ENCODE measurements at regions not wholly inside any gene's neighbourhood (a gene's known extent, or its start where the extent isn't known, plus 50 kb on each side); places are given as distances from the start of the nearest gene placed in this dataset.

DNA sequence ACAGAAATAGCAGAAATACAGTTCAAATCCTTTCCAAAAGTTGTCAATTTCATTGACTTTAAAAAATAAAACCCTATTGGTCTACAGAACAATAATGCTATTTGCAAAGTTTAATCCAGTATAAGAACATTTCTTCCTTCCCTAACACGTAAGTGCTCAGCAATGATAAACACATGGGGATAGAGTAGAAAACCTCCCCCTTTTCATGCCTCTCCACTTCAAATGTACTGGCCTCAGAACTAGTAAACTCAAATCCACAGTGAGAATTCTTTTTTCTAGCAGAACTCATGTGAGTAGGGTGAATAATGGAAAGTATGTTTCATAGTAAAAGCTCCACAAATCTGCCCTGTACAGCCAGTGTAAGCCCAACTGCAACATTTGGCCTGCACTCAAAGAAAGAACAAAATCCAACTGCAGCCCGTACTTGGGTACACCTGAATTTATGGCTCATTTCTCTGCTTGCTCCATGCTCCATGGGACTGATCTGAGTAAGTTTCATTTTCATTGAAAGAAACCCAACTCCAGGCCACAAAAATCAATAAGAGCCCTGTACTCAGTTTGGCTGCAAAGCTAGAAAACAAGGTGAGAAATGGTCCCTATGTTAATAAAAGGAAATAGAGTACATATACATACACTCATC, 115.0 kb upstream of the RMDN2 start:
- no peak for DNase-seq

- no peak for DNase-seq
Observed at GRCh38 chr2:37812414-37812813, 112.7 kb upstream of the RMDN2 start.

DNA sequence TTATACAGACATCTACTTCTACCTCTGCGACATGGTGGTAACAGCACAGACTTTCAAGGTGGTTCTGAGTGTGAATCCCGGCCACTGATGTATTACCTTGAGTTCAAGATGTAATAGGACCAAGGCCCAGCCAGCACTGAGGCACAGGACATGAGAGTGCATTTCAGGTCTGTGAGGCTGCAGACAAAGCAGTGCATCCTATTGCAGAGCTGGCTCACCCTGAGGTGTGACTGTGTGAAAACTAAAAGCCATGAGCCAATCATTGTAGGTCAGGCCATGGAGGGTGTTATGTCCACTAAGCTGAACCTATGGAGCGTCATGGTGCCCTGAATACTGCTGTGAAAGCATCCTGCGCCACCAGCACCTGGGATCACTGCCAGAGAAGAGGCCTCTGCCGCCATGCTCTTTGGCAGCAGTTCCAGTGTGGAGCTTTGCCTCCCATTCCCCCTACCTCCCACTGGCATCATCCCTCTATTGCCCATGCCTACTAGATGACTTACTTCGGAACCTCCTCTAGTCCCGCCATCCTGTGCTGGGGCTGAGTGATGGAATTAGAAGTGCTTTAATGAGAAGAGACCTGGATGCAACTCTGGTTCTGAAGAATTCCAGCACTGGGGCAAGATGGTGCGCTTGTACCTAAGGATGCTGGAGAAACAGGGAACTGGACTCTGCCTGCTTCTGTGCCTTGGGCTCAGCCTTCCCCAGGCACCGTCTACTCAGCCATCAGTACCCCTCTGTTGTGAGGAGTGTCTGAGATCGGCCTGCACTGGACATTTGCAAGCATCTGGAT, 112.0 kb upstream of the RMDN2 start:
- DNase-seq, result no peak

- no peak for DNase-seq
Observed at GRCh38 chr2:37816036-37816435, 109.1 kb upstream of the RMDN2 start.

GRCh38 chr2:37816686-37817085, 108.4 kb upstream of the RMDN2 start:
- no peak for DNase-seq

DNA sequence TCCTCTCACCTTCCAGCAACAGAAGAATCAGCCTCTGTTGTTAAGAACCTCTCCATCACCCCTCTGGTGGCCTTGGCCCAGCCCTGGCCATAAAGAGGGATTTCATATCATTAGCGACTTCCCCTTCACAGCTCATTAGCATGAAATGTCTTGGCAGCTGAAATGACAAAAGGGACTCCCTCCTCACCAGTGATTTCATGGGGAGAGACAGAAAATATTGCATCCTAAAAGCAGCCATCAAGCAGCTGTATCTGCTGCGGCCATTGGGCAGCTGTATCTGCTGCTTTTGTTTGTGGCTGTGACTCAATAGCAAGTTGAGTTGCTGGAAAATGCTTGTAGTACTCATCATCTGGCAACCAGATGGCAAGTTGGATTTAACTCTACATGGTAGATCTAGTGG, 105.9 kb upstream of the RMDN2 start:
- DNase-seq, result no peak

GRCh38 chr2:37820471-37820986, 104.6 kb upstream of the RMDN2 start:
- DNase-seq, result no peak

DNA sequence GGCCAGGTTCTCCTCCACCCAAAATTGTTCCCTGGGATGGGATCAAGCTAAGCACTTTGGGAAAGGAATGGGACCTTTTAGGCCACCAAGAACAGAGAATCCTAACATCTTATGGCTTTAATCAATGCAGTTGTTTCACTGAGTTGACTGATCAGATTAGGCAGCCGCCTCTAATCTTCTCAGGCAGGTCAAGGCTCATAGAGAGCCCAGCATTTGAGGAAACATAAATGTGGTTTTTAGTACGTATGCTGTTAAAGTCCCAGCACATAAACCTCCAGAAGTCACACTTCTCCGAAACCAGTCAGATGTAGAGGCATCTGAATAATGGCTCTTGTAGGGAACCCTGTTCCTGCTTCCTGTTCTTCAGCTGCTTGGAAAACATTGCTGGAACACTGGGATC, 99.5 kb upstream of the RMDN2 start:
- no peak for DNase-seq

GRCh38 chr2:37826611-37827010, 98.5 kb upstream of the RMDN2 start:
- no peak for DNase-seq

DNA sequence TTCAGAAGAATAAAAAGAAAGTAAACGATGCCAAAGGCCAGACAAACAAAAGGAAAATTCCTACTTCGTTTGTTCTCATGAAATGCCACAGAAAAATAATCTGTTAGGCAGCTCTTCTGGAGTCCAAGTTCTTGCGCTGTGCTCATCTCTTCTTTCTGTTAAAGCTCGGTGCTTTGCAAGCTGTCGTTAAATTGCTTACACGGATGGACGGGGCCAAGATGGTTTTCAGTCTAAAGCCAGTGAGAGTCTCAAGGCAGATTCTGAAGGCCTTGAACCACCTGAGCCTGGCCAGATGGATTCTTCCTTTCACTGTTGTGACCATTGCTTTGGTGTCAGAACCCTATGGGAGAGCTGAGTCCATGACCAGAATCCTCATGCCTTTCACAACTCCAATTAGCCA, 97.6 kb upstream of the RMDN2 start:
- no peak for DNase-seq

DNA sequence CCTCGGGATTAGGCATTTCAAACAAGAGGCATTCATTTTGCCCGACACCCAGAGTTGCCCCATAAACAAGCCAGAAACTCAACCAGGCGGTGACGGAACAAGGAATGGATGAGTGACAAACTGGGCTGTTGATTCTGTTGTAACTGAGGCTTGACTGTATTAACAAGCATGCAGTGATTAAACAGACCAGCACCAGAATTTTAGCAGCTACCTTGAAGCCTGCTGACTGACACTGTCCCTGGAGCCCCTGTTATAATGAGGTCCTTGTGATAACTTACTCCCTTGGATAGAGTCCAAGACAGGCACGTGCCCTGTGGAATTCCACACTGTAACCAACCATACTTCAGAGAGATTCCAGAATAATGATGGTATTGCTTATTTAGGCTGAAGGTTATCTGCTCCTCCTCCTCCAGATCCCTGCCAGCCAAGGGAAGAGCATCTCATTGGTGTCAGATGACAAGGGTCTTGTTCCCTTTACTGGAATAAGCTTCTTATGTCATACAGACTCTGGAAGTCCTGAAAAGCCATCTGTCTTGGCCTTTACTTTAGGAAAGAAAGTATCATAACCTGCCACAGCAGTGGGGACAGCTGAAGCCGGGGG, 97.1 kb upstream of the RMDN2 start:
- no peak for DNase-seq

DNA sequence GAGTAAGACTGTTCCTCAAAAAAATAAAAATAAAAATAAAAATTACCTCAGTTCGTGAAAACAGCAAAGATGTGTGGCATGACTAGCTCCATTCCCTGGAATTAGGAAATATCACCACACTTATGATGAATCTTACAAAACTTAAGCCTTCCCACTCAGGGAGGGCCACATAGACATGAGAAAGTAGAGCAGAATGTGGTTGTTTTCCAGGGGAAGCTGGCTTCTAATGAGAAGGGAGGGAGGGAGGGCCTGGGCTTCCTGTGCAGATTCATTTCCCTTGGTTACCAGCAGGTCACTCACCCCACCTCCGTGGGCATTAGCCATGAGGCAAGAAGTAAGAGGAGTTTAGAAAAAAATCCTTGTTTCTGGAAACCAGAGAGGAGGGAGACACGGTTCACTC, 95.9 kb upstream of the RMDN2 start:
- no peak for DNase-seq

DNA sequence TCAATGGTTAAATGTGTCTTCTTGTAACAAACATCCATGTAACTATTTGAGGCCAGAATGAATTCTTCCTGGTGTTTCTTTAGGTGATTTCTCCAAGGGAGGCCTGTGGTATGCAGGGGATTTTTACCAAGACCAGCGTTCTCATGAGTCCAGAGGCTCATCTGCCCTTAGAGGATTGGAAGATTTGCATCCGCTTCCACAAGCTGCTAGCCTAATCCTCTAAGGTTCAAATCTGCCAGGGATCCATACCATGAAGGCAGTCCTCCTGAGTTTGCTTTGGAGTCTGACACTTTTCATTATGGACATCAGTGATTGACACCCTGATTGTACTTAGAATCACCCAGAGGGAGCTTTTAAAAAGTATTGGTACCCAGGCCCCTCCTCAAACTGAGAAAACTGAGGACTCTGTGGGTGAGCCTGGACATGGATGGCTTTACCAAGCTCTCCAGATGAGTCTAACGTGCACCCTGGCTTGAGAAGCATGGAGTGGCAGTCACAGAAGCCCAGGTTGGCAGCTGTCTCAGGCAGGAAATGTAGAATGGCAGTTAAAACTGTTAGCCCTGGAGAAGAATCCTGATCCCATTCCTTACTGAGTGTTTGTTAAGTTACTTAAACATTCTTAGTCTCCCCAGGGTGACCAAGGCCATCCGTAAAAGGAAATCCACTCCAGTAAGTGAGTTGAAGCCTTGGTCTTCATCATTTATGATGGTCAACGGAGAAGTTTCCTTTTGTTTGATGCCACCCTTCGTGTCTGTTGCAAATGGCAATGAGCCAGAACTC, 95.3 kb upstream of the RMDN2 start:
- no peak for DNase-seq

DNA sequence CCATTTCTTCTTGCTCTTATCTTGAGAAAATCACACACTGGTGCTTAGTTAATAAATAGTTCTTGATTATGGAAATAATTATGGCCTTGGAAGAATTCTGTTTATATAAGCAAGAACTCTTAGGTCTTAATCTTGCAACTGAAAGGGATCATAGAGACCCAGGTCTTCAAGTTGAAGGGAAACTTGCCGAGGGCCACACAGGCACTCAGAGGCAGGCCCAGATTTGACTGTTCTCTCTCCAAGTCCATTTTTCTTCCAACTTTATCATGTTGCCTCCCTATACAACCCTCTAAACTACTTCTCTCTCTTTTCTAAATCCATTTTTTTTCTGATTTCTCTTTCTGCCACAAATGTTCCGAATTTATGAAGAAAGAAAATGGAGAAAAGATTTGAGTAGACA, 94.5 kb upstream of the RMDN2 start:
- no peak for DNase-seq

DNA sequence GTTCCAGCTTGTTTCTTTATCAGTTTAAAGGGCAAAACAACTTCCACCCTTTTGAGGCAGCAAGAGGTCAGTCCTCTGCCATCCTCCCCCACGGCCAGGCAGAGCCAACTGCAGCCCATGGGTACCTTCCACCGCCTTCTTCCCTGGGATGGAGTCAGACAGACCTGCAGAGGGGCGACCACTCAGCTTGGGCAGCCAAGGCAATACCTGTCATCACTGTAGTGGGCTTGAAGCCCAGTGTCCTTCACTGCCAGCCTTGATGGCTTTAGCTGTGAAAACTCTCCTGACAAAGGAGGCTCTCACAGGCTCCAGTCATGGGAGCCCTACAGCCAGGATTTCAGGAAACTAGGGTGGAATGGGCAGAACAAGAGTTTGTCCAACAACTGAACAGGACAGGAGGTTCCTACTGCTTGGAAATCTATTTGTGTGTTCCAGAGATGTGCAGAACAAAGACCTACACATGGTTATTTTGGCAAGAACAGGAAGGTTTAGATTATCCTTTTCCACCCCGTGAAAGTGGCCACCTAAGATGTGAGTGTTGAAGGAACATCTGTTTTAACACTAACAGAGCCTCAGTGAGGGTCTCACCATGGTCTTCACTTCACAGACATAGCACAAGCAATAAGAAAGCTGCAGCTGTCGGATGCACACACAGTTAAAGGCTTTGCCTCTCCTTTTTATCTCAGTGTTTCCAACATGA, 93.9 kb upstream of the RMDN2 start:
- no peak for DNase-seq

GRCh38 chr2:37832590-37833197, 92.4 kb upstream of the RMDN2 start:
- DNase-seq, result peak; percentile 76 to 79

DNA sequence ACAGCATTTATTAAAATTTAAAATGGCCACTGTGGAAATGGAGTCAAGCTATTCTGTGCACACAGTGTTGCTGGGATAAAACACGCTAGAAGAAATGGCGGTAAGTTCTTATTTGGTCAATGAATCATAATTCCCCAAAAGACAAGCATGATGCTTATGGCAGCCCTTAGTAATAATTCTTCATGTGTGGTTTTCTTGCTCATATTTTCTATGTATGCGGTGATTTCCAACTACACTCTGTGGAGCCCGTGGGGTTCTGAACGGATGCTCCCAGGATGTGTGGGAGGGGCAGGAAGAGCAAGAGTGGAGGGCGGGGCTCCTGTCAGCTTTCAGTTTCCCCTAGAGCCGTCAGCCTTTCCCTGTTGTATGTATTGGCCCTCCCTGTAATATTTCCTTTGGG, 91.7 kb upstream of the RMDN2 start:
- peak in 1 of 2 donors; percentile 55 for DNase-seq

DNA sequence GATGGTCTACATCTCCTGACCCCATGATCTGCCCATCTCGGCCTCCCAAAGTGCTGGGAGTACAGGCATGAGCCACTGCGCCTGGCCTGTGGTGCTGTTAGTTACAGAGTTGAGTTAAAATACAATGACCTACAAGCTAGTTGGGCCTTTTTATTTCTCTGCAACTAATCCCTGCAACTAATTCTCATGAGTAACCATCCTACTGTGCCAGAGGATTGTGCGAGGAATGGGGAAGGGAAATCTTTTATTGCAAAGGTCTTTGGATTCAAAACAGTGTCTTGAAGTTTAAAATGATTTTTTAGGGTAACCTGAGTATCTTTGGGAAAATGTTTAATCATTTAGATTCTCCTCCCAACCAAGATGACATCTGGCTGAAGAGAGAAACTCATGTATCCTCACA, 88.8 kb upstream of the RMDN2 start:
- no peak for DNase-seq

DNA sequence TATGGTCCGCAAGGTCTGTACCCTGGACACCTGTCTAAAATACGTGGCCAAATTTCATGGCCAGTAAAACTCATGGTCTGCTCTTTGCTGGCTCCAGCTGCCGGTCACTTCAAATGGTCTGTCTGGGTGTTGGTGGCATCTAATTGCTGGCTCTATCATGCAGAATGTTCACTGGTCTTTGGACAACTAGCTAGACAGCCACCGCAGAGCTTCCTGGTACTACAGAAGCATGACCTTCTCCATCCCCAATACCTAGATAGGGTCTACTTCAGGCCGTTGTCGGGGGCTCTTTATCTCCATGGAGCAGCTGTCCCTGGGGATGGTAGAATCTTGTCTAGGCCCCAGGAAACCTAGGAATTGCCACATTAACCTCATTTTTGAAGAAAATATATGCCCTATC, 88.4 kb upstream of the RMDN2 start:
- no peak for DNase-seq

- DNase-seq, result no peak
Observed at GRCh38 chr2:37837628-37838328, 87.3 kb upstream of the RMDN2 start.

GRCh38 chr2:37838541-37839167, 86.4 kb upstream of the RMDN2 start:
- no peak for DNase-seq

Data from stimulated activated CD4-positive, alpha-beta T cell treated with anti-CD3 and anti-CD28 coated beads, Interleukin-2, amount 100 ng/mL, for 48 hours (primary cell).